D721Med (cell line): ENCODE measurements at regions not wholly inside any gene's neighbourhood (a gene's known extent, or its start where the extent isn't known, plus 50 kb on each side); places are given as distances from the start of the nearest gene placed in this dataset.

Experiments
- DNase-seq: peaks from one replicate; pipeline ENCODE4 v3.0.0; 2011; ENCODE audit warnings: low spot score; ENCODE audit not compliant: insufficient read length
- FAIRE-seq: peaks from 2 replicates; lab custom pipeline; 2011; peaks lifted over from hg19 to GRCh38; lab: Jason Lieb, UNC
- CTCF ChIP-seq: IDR thresholded peaks from 2 replicates; pipeline ENCODE4 v1.5.1; 2012; ENCODE audit warnings: mild to moderate bottlenecking, control low read depth; ENCODE audit not compliant: insufficient read depth; ENCODE audit errors: missing control alignments

GRCh38 chr21:23684431-23684830, 1922.8 kb downstream of the MRPL39 start:
- TF ChIP-seq CTCF = no peak
- FAIRE-seq = no peak
- no peak for DNase-seq

- FAIRE-seq = no peak
- DNase-seq = no peak
- TF ChIP-seq CTCF = no peak
Measured at GRCh38 chr21:23664193-23664694, 1943.0 kb downstream of the MRPL39 start.

GRCh38 chr21:23660560-23660959, 1946.7 kb downstream of the MRPL39 start:
- TF ChIP-seq CTCF = no peak
- FAIRE-seq = no peak
- DNase-seq = no peak

- DNase-seq (no peak), FAIRE-seq (no peak)
- no peak for TF ChIP-seq CTCF
Measured at GRCh38 chr21:23644768-23645167, 1962.5 kb downstream of the MRPL39 start.

GRCh38 chr21:23639721-23640120, 1967.6 kb downstream of the MRPL39 start:
- no peak for FAIRE-seq
- DNase-seq = no peak
- no peak for TF ChIP-seq CTCF

GRCh38 chr21:23638131-23638695, 1969.1 kb downstream of the MRPL39 start:
- TF ChIP-seq CTCF = no peak
- DNase-seq (no peak), FAIRE-seq (no peak)

- FAIRE-seq = no peak
- TF ChIP-seq CTCF = no peak
Measured at GRCh38 chr21:23633447-23633940, 1973.8 kb downstream of the MRPL39 start.

More at GRCh38 chr21:23633447-23633940, 1973.8 kb downstream of the MRPL39 start:
- DNase-seq = no peak
